Adrenal gland (tissue), 5 donors: ENCODE measurements at regions not wholly inside any gene's neighbourhood (a gene's known extent, or its start where the extent isn't known, plus 50 kb on each side); places are given as distances from the start of the nearest gene placed in this dataset.
"Not testable (repeated sequence)": the region's sequence is repeated elsewhere in the genome, so short reads cannot be mapped to it uniquely, and the experiment has no call there.

ENCODE experiments used
- POLR2A ChIP-seq, 2 donors: fragments of 450-650 bp; IDR thresholded peaks; one replicate each; pipeline ENCODE4 v1.6.1; 2017; ENCODE audit warnings: antibody characterized with exemption in 2 of 2, mild to moderate bottlenecking in 2 of 2, moderate library complexity in 1 of 2
- TF ChIP-seq, protein P1 (sequence below), 6 experiments: fragments of 450-650 bp in 4 of 6; fragments of 200-600 bp in 2 of 6; sonication (generic) in 1 of 6; IDR thresholded peaks; 1 replicate in 5 of 6; 2 replicates in 1 of 6; pipeline versions ENCODE4 v1.5.1 to v1.8.0; 2016 to 2021; ENCODE audit warnings: antibody characterized with exemption in 6 of 6, mild to moderate bottlenecking in 2 of 6, moderate library complexity in 1 of 6
- donor health status: DM: no; HTN: no; CAD: no.

DNA sequence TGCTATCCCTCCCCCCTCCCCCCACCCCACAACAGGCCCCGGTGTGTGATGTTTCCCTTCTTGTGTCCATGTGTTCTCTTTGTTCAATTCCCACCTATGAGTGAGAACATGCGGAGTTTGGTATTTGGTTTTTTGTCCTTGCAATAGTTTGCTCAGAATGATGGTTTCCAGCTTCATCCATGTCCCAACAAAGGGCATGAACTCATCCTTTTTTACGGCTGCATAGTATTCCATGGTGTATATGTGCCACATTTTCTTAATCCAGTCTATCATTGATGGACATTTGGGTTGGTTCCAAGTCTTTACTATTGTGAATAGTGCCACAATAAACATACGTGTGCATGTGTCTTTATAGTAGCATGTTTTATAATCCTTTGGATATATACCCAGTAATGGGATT, 98.3 kb upstream of the DPH5 start:
- TF ChIP-seq, protein P1, sequence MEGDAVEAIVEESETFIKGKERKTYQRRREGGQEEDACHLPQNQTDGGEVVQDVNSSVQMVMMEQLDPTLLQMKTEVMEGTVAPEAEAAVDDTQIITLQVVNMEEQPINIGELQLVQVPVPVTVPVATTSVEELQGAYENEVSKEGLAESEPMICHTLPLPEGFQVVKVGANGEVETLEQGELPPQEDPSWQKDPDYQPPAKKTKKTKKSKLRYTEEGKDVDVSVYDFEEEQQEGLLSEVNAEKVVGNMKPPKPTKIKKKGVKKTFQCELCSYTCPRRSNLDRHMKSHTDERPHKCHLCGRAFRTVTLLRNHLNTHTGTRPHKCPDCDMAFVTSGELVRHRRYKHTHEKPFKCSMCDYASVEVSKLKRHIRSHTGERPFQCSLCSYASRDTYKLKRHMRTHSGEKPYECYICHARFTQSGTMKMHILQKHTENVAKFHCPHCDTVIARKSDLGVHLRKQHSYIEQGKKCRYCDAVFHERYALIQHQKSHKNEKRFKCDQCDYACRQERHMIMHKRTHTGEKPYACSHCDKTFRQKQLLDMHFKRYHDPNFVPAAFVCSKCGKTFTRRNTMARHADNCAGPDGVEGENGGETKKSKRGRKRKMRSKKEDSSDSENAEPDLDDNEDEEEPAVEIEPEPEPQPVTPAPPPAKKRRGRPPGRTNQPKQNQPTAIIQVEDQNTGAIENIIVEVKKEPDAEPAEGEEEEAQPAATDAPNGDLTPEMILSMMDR (IDR thresholded peaks at IDR 0.05), result not testable (repeated sequence)
- TF ChIP-seq POLR2A (IDR thresholded peaks at IDR 0.05), result not testable (repeated sequence)
